Nephron (organoid): ENCODE measurements at regions not wholly inside any gene's neighbourhood (a gene's known extent, or its start where the extent isn't known, plus 50 kb on each side); places are given as distances from the start of the nearest gene placed in this dataset.
"Not testable (repeated sequence)": the region's sequence is repeated elsewhere in the genome, so short reads cannot be mapped to it uniquely, and the experiment has no call there.

ENCODE experiments used
- H3K27ac Mint-ChIP-seq, 3 experiments: 2 replicates each; pipeline ENCODE4 v1.8.0; 2020; ENCODE audit warnings: mixed read lengths in 3 of 3, mild to moderate bottlenecking in 2 of 3, moderate library complexity in 1 of 3
- H3K27me3 Mint-ChIP-seq: 2 replicates; pipeline ENCODE4 v1.8.0; 2021; ENCODE audit warnings: low read depth, mild to moderate bottlenecking, moderate library complexity, mixed read lengths
- H3K36me3 Mint-ChIP-seq: 2 replicates; pipeline ENCODE4 v1.8.0; 2020; ENCODE audit warnings: low read depth, mixed read lengths
- H3K4me1 Mint-ChIP-seq: 2 replicates; pipeline ENCODE4 v1.8.0; 2020; ENCODE audit warnings: mixed read lengths
- H3K4me3 Mint-ChIP-seq, 3 experiments: 2 replicates each; pipeline ENCODE4 v1.8.0; 2020; ENCODE audit warnings: mild to moderate bottlenecking in 3 of 3, mixed read lengths in 3 of 3, moderate library complexity in 2 of 3
- H3K9me3 Mint-ChIP-seq: 2 replicates; pipeline ENCODE4 v1.8.0; 2020; ENCODE audit warnings: mixed read lengths
- TF ChIP-seq, protein P1 (sequence below), 3 experiments: fragments of 200-600 bp; sonication (generic); IDR thresholded peaks; one replicate each; pipeline ENCODE4 v1.5.0; 2021; ENCODE audit warnings: antibody characterized with exemption in 3 of 3; ENCODE audit not compliant: unreplicated experiment in 3 of 3

GRCh38 chr15:45871121-45871855 lies 236.5 kb downstream of the SQOR start:
- H3K4me1 Mint-ChIP-seq = peaks cover 4% of the 10 kb centered on the region
- peaks cover 12% of the 10 kb centered on the region for H3K36me3 Mint-ChIP-seq
- H3K27ac Mint-ChIP-seq = no peak overlapping the region
- H3K9me3 Mint-ChIP-seq = peaks cover 23% of the 10 kb centered on the region
- no peaks in the 10 kb centered on the region for H3K27me3 Mint-ChIP-seq
- no peak overlapping the region for H3K4me3 Mint-ChIP-seq
- TF ChIP-seq, protein P1, sequence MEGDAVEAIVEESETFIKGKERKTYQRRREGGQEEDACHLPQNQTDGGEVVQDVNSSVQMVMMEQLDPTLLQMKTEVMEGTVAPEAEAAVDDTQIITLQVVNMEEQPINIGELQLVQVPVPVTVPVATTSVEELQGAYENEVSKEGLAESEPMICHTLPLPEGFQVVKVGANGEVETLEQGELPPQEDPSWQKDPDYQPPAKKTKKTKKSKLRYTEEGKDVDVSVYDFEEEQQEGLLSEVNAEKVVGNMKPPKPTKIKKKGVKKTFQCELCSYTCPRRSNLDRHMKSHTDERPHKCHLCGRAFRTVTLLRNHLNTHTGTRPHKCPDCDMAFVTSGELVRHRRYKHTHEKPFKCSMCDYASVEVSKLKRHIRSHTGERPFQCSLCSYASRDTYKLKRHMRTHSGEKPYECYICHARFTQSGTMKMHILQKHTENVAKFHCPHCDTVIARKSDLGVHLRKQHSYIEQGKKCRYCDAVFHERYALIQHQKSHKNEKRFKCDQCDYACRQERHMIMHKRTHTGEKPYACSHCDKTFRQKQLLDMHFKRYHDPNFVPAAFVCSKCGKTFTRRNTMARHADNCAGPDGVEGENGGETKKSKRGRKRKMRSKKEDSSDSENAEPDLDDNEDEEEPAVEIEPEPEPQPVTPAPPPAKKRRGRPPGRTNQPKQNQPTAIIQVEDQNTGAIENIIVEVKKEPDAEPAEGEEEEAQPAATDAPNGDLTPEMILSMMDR (IDR thresholded peaks at IDR 0.05; ENCODE audit: unreplicated experiment in 3 of 3) = no peak

DNA sequence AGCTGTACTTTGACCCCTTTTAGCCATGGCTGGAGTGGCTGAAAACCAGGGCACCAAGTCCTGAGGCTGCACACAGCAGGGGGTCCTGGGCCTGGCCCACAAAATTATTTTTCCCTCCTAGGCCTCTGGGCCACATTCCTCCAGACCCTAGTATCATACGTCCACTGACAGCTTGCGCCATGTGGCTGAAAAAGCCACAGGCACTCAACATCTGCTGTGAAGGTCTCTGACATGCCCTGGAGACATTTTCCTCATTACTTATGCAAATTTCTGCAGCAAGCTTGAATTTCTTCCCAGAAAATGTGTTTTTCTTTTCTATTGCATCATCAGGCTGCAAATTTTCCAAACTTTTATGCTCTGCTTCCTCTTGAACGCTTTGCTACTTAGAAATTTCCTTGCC lies 239.0 kb downstream of the SQOR start:
- no peaks in the 10 kb centered on the region for H3K4me1 Mint-ChIP-seq
- peaks cover 37% of the 10 kb centered on the region for H3K9me3 Mint-ChIP-seq
- TF ChIP-seq, protein P1 (IDR thresholded peaks at IDR 0.05; ENCODE audit: unreplicated experiment in 3 of 3) = no peak
- peak overlapping the region in 1 of 3 experiments; percentile 26 for H3K27ac Mint-ChIP-seq
- H3K27me3 Mint-ChIP-seq = peaks cover 4% of the 10 kb centered on the region
- H3K36me3 Mint-ChIP-seq = peaks cover 12% of the 10 kb centered on the region
- H3K4me3 Mint-ChIP-seq = no peak overlapping the region

GRCh38 chr15:45874566-45874965 lies 239.7 kb downstream of the SQOR start:
- H3K27ac Mint-ChIP-seq, H3K4me1 Mint-ChIP-seq, H3K27me3 Mint-ChIP-seq, H3K4me3 Mint-ChIP-seq: not testable (repeated sequence)
- Mint-ChIP-seq H3K36me3 (peaks cover 12% of the 10 kb centered on the region), H3K9me3 (peaks cover 37% of the 10 kb centered on the region)

GRCh38 chr15:45884289-45884688 lies 249.5 kb downstream of the SQOR start:
- no peaks in the 10 kb centered on the region for H3K36me3 Mint-ChIP-seq
- H3K27ac Mint-ChIP-seq = peak overlapping the region in 1 of 3 experiments; percentile 42
- H3K4me1 Mint-ChIP-seq = peaks cover 13% of the 10 kb centered on the region
- peaks cover 8% of the 10 kb centered on the region for H3K9me3 Mint-ChIP-seq
- H3K4me3 Mint-ChIP-seq = no peak overlapping the region
- TF ChIP-seq, protein P1 (IDR thresholded peaks at IDR 0.05; ENCODE audit: unreplicated experiment in 3 of 3) = no peak
- H3K27me3 Mint-ChIP-seq = no peaks in the 10 kb centered on the region

GRCh38 chr15:45884755-45885445 lies 250.1 kb downstream of the SQOR start:
- TF ChIP-seq, protein P1 (IDR thresholded peaks at IDR 0.05; ENCODE audit: unreplicated experiment in 3 of 3) = no peak
- Mint-ChIP-seq H3K36me3 (no peaks in the 10 kb centered on the region), H3K4me1 (peaks cover 13% of the 10 kb centered on the region), H3K4me3 (no peak overlapping the region), H3K27me3 (no peaks in the 10 kb centered on the region), H3K9me3 (peaks cover 8% of the 10 kb centered on the region), H3K27ac (peak overlapping the region in 1 of 3 experiments; percentile 42)

- no peaks in the 10 kb centered on the region for H3K27me3 Mint-ChIP-seq
- TF ChIP-seq, protein P1 (IDR thresholded peaks at IDR 0.05; ENCODE audit: unreplicated experiment in 3 of 3) = no peak
- H3K36me3 Mint-ChIP-seq = no peaks in the 10 kb centered on the region
- H3K4me3 Mint-ChIP-seq = no peak overlapping the region
- H3K27ac Mint-ChIP-seq = no peak overlapping the region
- peaks cover 8% of the 10 kb centered on the region for H3K9me3 Mint-ChIP-seq
- H3K4me1 Mint-ChIP-seq = peaks cover 13% of the 10 kb centered on the region
These were observed 251.0 kb downstream of the SQOR start for GRCh38 chr15:45885801-45886200.
